ENCODE measurements at regions not wholly inside any gene's neighbourhood (a gene's known extent, or its start where the extent isn't known, plus 50 kb on each side); places are given as distances from the start of the nearest gene placed in this dataset.

- no peak for TF ChIP-seq CTCF (IDR thresholded peaks at IDR 0.05; ENCODE audit: poor library complexity)
- no peak for TF ChIP-seq EZH2phosphoT487 (IDR thresholded peaks at IDR 0.05; ENCODE audit: low read depth, severe bottlenecking, unreplicated experiment)
- no peak for TF ChIP-seq EZH2 (IDR thresholded peaks at IDR 0.05; ENCODE audit: borderline replicate concordance)
Observed at GRCh38 chr13:105773863-105774538, 761.5 kb downstream of the EFNB2 start.

All from hepatocyte (in vitro differentiated cells).